ENCODE measurements at regions not wholly inside any gene's neighbourhood (a gene's known extent, or its start where the extent isn't known, plus 50 kb on each side); places are given as distances from the start of the nearest gene placed in this dataset.

- ChIA-PET POLR2A (interaction anchor here (0.6 to 1.3 kb wide), 5 partner anchors 22 to 443 kb away, joined by 3 to 5 read pairs (median 3); partner anchors contain the start of gene INSIG1), CTCF (interaction anchor here (0.6 to 3.9 kb wide), 16 partner anchors 9 to 409 kb away, joined by 3 to 50 read pairs (median 6); no protein-coding TSS in a partner anchor)
- peak; percentile 66 for DNase-seq (ENCODE audit: unreplicated experiment)
- peaks cover 10% of the 10 kb centered on the region for H3K9me3 Mint-ChIP-seq (ENCODE audit: unreplicated experiment)
- no peak overlapping the region for H3K4me3 Mint-ChIP-seq (ENCODE audit: unreplicated experiment)
- TF ChIP-seq CTCF (IDR thresholded peaks at IDR 0.05; ENCODE audit: unreplicated experiment), result no peak
- no peaks in the 10 kb centered on the region for H3K36me3 Mint-ChIP-seq (ENCODE audit: insufficient read depth, unreplicated experiment)
- intact Hi-C loops (cut with micrococcal nuclease), result no loop called here
- H3K4me1 Mint-ChIP-seq (ENCODE audit: insufficient read depth, unreplicated experiment), result peaks cover 5% of the 10 kb centered on the region
- H3K27ac Mint-ChIP-seq (ENCODE audit: low read depth, unreplicated experiment), result no peak overlapping the region
- H3K27me3 Mint-ChIP-seq (ENCODE audit: insufficient read depth, unreplicated experiment), result no peaks in the 10 kb centered on the region
- no TSS peak for BruUV-seq (replicated peaks)
Observed at GRCh38 chr7:155188821-155189581, 108.7 kb upstream of the INSIG1 start.

GRCh38 chr7:155189590-155189989, 108.1 kb upstream of the INSIG1 start:
- ChIA-PET POLR2A (interaction anchor here (0.6 to 1.3 kb wide), 5 partner anchors 24 to 444 kb away, joined by 3 to 5 read pairs (median 3); partner anchors contain the start of gene INSIG1), CTCF (interaction anchor here (0.5 to 3.9 kb wide), 25 partner anchors 9 to 576 kb away, joined by 3 to 50 read pairs (median 5); no protein-coding TSS in a partner anchor)
- no TSS peak for BruUV-seq (replicated peaks)
- DNase-seq (ENCODE audit: unreplicated experiment), result no peak
- H3K9me3 Mint-ChIP-seq (ENCODE audit: unreplicated experiment), result peaks cover 8% of the 10 kb centered on the region
- H3K4me1 Mint-ChIP-seq (ENCODE audit: insufficient read depth, unreplicated experiment), result peaks cover 5% of the 10 kb centered on the region
- intact Hi-C loops (cut with micrococcal nuclease), result no loop called here
- no peaks in the 10 kb centered on the region for H3K36me3 Mint-ChIP-seq (ENCODE audit: insufficient read depth, unreplicated experiment)
- H3K4me3 Mint-ChIP-seq (ENCODE audit: unreplicated experiment), result no peak overlapping the region
- TF ChIP-seq CTCF (IDR thresholded peaks at IDR 0.05; ENCODE audit: unreplicated experiment), result no peak
- H3K27me3 Mint-ChIP-seq (ENCODE audit: insufficient read depth, unreplicated experiment), result no peaks in the 10 kb centered on the region
- no peak overlapping the region for H3K27ac Mint-ChIP-seq (ENCODE audit: low read depth, unreplicated experiment)

GRCh38 chr7:155190688-155191087, 107.0 kb upstream of the INSIG1 start:
- no TSS peak for BruUV-seq (replicated peaks)
- ChIA-PET POLR2A (interaction anchor here (1.1 kb wide), 1 partner anchor 187 kb away, joined by 4 read pairs; no protein-coding TSS in a partner anchor), CTCF (interaction anchor here (0.6 to 3.9 kb wide), 31 partner anchors 10 to 344 kb away, joined by 3 to 50 read pairs (median 5); no protein-coding TSS in a partner anchor)
- DNase-seq (ENCODE audit: unreplicated experiment), result peak; percentile 46
- H3K9me3 Mint-ChIP-seq (ENCODE audit: unreplicated experiment), result no peaks in the 10 kb centered on the region
- no peak overlapping the region for H3K4me3 Mint-ChIP-seq (ENCODE audit: unreplicated experiment)
- intact Hi-C loops (cut with micrococcal nuclease), result loop anchor here (1.0 to 5.0 kb wide), 4 partner anchors 67 to 264 kb away; partner anchors contain the start of gene INSIG1
- peak; percentile 85 for TF ChIP-seq CTCF (IDR thresholded peaks at IDR 0.05; ENCODE audit: unreplicated experiment)
- H3K27ac Mint-ChIP-seq (ENCODE audit: low read depth, unreplicated experiment), result no peak overlapping the region
- no peaks in the 10 kb centered on the region for H3K27me3 Mint-ChIP-seq (ENCODE audit: insufficient read depth, unreplicated experiment)
- peaks cover 5% of the 10 kb centered on the region for H3K4me1 Mint-ChIP-seq (ENCODE audit: insufficient read depth, unreplicated experiment)
- no peaks in the 10 kb centered on the region for H3K36me3 Mint-ChIP-seq (ENCODE audit: insufficient read depth, unreplicated experiment)

- ChIA-PET POLR2A (interaction anchor here (0.7 kb wide), 1 partner anchor 25 kb away, joined by 3 read pairs; no protein-coding TSS in a partner anchor), CTCF (interaction anchor here (0.6 to 3.9 kb wide), 26 partner anchors 9 to 345 kb away, joined by 3 to 50 read pairs (median 4); no protein-coding TSS in a partner anchor)
- H3K27me3 Mint-ChIP-seq (ENCODE audit: insufficient read depth, unreplicated experiment), result no peaks in the 10 kb centered on the region
- intact Hi-C loops (cut with micrococcal nuclease), result loop anchor here (1.0 to 5.0 kb wide), 3 partner anchors 66 to 264 kb away; partner anchors contain the start of gene INSIG1
- no peak for DNase-seq (ENCODE audit: unreplicated experiment)
- H3K4me1 Mint-ChIP-seq (ENCODE audit: insufficient read depth, unreplicated experiment), result peaks cover 5% of the 10 kb centered on the region
- H3K4me3 Mint-ChIP-seq (ENCODE audit: unreplicated experiment), result no peak overlapping the region
- no peak for TF ChIP-seq CTCF (IDR thresholded peaks at IDR 0.05; ENCODE audit: unreplicated experiment)
- H3K36me3 Mint-ChIP-seq (ENCODE audit: insufficient read depth, unreplicated experiment), result no peaks in the 10 kb centered on the region
- no TSS peak for BruUV-seq (replicated peaks)
- no peaks in the 10 kb centered on the region for H3K9me3 Mint-ChIP-seq (ENCODE audit: unreplicated experiment)
- no peak overlapping the region for H3K27ac Mint-ChIP-seq (ENCODE audit: low read depth, unreplicated experiment)
Observed at GRCh38 chr7:155191137-155191536, 106.5 kb upstream of the INSIG1 start.
